Fibroblast of the aortic adventitia (primary cell): ENCODE measurements at regions not wholly inside any gene's neighbourhood (a gene's known extent, or its start where the extent isn't known, plus 50 kb on each side); places are given as distances from the start of the nearest gene placed in this dataset.
A peak's percentile ranks its signal among the peaks of the same experiment; 100 is the strongest.
"Not testable (repeated sequence)": the region's sequence is repeated elsewhere in the genome, so short reads cannot be mapped to it uniquely, and the experiment has no call there.

Source experiments
- DNase-seq: peaks from one replicate; pipeline ENCODE4 v3.0.0-alpha.2; 2010; ENCODE audit warnings: low read depth
- H3K4me3 ChIP-seq: 2 replicates; pipeline ENCODE4 v1.5.1; 2011; ENCODE audit warnings: low read depth, mild to moderate bottlenecking, control low read depth, low read length, moderate library complexity
- CTCF ChIP-seq: IDR thresholded peaks from 2 replicates; pipeline ENCODE4 v1.5.1; 2011; ENCODE audit warnings: mild to moderate bottlenecking, low read length, control low read depth, inconsistent platforms; ENCODE audit not compliant: insufficient read depth

DNA sequence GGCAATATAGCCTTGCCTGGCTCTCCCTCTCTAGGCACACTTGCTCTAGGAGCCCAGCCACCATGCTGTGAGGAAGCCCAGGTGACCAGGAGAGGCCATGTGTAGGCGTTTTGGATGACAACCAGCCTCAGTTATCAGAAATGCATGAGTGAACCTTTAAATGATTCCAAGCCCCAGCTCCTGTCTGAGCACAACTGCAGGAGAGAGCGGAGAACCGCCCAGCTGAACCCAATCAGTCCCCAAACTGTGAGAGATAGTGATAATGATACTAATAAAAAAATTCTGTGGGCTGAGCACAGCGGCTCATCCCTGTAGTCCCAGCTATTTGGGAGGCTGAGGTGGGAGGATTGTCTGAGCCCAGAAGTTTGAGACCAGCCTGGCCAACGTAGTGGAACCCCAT, 83.8 kb upstream of the TOX2 start:
- H3K4me3 ChIP-seq: no peak overlapping the region
- TF ChIP-seq CTCF: no peak
- no peak for DNase-seq

- DNase-seq: no peak
Observed at GRCh38 chr20:43829951-43830690, 84.5 kb upstream of the TOX2 start.

GRCh38 chr20:43827940-43828562, 86.6 kb upstream of the TOX2 start:
- no peak for TF ChIP-seq CTCF
- no peak for DNase-seq
- H3K4me3 ChIP-seq: no peak overlapping the region

More at GRCh38 chr20:43829951-43830690, 84.5 kb upstream of the TOX2 start:
- no peak for TF ChIP-seq CTCF
- H3K4me3 ChIP-seq: no peak overlapping the region

GRCh38 chr20:43826943-43827342, 87.7 kb upstream of the TOX2 start:
- not testable (repeated sequence) for DNase-seq, H3K4me3 ChIP-seq

- no peak for DNase-seq
- no peak for TF ChIP-seq CTCF
- no peak overlapping the region for H3K4me3 ChIP-seq
Observed at GRCh38 chr20:43825581-43825980, 89.1 kb upstream of the TOX2 start.

GRCh38 chr20:43825051-43825402, 89.6 kb upstream of the TOX2 start:
- no peak overlapping the region for H3K4me3 ChIP-seq
- no peak for DNase-seq
- no peak for TF ChIP-seq CTCF

DNA sequence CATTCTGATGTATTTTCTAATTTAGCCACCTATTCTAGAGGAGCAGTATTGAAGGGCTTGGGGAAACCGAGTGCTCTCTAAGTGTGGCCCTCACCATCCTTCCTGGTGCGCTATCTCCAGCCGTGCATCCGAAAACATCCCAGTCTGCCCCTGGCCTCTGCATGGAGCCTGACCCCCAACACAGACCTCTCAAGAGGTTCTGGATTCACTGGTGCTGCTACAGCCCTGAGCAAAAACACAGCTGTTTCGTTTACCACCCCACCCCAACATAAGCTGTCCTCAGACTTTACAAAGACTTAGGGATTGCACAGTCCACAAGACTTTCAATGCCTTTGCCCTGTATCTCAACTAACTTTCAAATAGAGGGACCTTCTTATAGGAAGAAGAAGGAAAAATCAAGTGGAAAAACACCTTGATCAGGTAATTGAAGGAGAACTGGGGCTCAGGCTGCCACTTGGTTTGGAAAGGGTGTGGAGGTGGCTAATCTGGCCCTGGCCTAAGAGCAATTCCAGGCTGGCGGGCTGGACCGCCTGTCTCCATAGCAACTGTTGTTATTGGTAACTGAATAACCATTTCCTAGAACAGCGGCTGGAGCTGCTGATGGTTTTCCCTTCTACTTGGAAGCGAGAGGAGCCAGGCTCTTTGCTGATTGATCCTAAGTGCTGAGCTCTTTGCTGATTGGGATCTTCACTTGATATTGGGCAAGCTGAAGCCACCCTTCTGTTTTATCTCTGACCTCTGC, 90.2 kb upstream of the TOX2 start:
- no peak for TF ChIP-seq CTCF
- no peak overlapping the region for H3K4me3 ChIP-seq
- DNase-seq: peak; percentile 53
